ENCODE measurements at regions not wholly inside any gene's neighbourhood (a gene's known extent, or its start where the extent isn't known, plus 50 kb on each side); places are given as distances from the start of the nearest gene placed in this dataset.

GRCh38 chr7:12898004-12898403 is 210.6 kb downstream of the ARL4A start:
- no peaks in the 10 kb centered on the region for H3K36me3 ChIP-seq (ENCODE audit: control insufficient read depth in 2 of 2, insufficient read depth in 2 of 2, low read length in 1 of 2)
- TF ChIP-seq SREBF1 (IDR thresholded peaks at IDR 0.05; ENCODE audit: low read length) (no peak), FOXM1 (IDR thresholded peaks at IDR 0.05; ENCODE audit: low read depth, low read length) (no peak), SP1 (IDR thresholded peaks at IDR 0.05; ENCODE audit: low read depth, low read length) (no peak), SKIL (IDR thresholded peaks at IDR 0.05; ENCODE audit: low read depth, poor library complexity, severe bottlenecking) (no peak), TCF7 (IDR thresholded peaks at IDR 0.05; ENCODE audit: borderline replicate concordance) (no peak)
- no peak overlapping the region for H3K4me2 ChIP-seq (ENCODE audit: control insufficient read depth, insufficient read depth)
- intact Hi-C loops (cut with micrococcal nuclease; ENCODE audit: unreplicated experiment) (no loop called here), in situ Hi-C loops (cut with MboI) (no loop called here)
- H3K4me3 ChIP-seq, result no peak overlapping the region
- CTCF ChIA-PET, result no interaction called here
- H3K27me3 ChIP-seq (replicated peaks in 1 of 2; ENCODE audit: control insufficient read depth in 2 of 2, insufficient read depth in 2 of 2, low read length in 1 of 2), result no peaks in the 10 kb centered on the region
- POLR2A ChIA-PET, result no interaction called here
- RAD21 ChIA-PET (ENCODE audit: unreplicated experiment), result no interaction called here
- FAIRE-seq (no peak), DNase-seq (ENCODE audit: low read depth, low spot score) (no peak), ATAC-seq (no peak)
- no peaks in the 10 kb centered on the region for H4K20me1 ChIP-seq (ENCODE audit: control insufficient read depth, insufficient read depth)
- H3K9ac ChIP-seq (ENCODE audit: control insufficient read depth, insufficient read depth, low read length), result no peak overlapping the region
- H3K9me3 ChIP-seq (replicated peaks; ENCODE audit: control insufficient read depth, insufficient read depth, low read length), result no peaks in the 10 kb centered on the region
- H3K79me2 ChIP-seq (ENCODE audit: control insufficient read depth, insufficient read depth, low read length), result no peaks in the 10 kb centered on the region
- 42% methylated on average over 2 of the region's 2 CpGs for WGBS (ENCODE audit: insufficient coverage, insufficient replicate concordance, low lambda C conversion rate, missing lambda C conversion rate)
- H3K4me1 ChIP-seq (ENCODE audit: control insufficient read depth, insufficient read depth, low read length), result no peaks in the 10 kb centered on the region
- H3K27ac ChIP-seq (ENCODE audit: control insufficient read depth, insufficient read depth), result no peak overlapping the region
- SMC1A ChIA-PET (ENCODE audit: uncharacterized antibody, unreplicated experiment), result no interaction called here
- BruUV-seq (replicated peaks), result no TSS peak
- no peak overlapping the region for H2AFZ ChIP-seq (ENCODE audit: control insufficient read depth, low read depth, low read length)

- no peak overlapping the region for H2AFZ ChIP-seq (ENCODE audit: control insufficient read depth, low read depth, low read length)
- no peak overlapping the region for H3K4me3 ChIP-seq
- CTCF ChIA-PET, result interaction anchor here (0.5 kb wide), 1 partner anchor 9 kb away, joined by 3 read pairs; no protein-coding TSS in a partner anchor
- POLR2A ChIA-PET, result no interaction called here
- no TSS peak for BruUV-seq (replicated peaks)
- H4K20me1 ChIP-seq (ENCODE audit: control insufficient read depth, insufficient read depth), result no peaks in the 10 kb centered on the region
- intact Hi-C loops (cut with micrococcal nuclease; ENCODE audit: unreplicated experiment), result no loop called here
- H3K36me3 ChIP-seq (ENCODE audit: control insufficient read depth in 2 of 2, insufficient read depth in 2 of 2, low read length in 1 of 2), result no peaks in the 10 kb centered on the region
- DNase-seq (ENCODE audit: low read depth, low spot score) (no peak), ATAC-seq (no peak), FAIRE-seq (no peak)
- WGBS (ENCODE audit: insufficient coverage, insufficient replicate concordance, low lambda C conversion rate, missing lambda C conversion rate), result 58% methylated on average over 3 of the region's 3 CpGs
- RAD21 ChIA-PET (ENCODE audit: unreplicated experiment), result no interaction called here
- TF ChIP-seq SP1 (IDR thresholded peaks at IDR 0.05; ENCODE audit: low read depth, low read length) (no peak), ZNF622 (IDR thresholded peaks at IDR 0.05) (no peak), ATF3 (IDR thresholded peaks at IDR 0.05; ENCODE audit: borderline replicate concordance, extremely low read depth, low read depth, low read length) (no peak), ZBED1 (IDR thresholded peaks at IDR 0.05; ENCODE audit: borderline replicate concordance) (no peak), CBFB (IDR thresholded peaks at IDR 0.05; ENCODE audit: low read depth) (no peak), FOXK2 (IDR thresholded peaks at IDR 0.05) (no peak), NFYA (IDR thresholded peaks at IDR 0.05; ENCODE audit: borderline replicate concordance, low read depth, low read length) (no peak), NFXL1 (IDR thresholded peaks at IDR 0.05; ENCODE audit: borderline replicate concordance) (no peak), STAT1 (conservative IDR thresholded peaks at IDR 0.05) (no peak), IRF5 (IDR thresholded peaks at IDR 0.05; ENCODE audit: borderline replicate concordance) (no peak), ZSCAN29 (IDR thresholded peaks at IDR 0.05) (no peak), E2F4 (IDR thresholded peaks at IDR 0.05; ENCODE audit: low read depth, low read length) (no peak)
- no peaks in the 10 kb centered on the region for H3K9me3 ChIP-seq (replicated peaks; ENCODE audit: control insufficient read depth, insufficient read depth, low read length)
- H3K4me1 ChIP-seq (ENCODE audit: control insufficient read depth, insufficient read depth, low read length), result no peaks in the 10 kb centered on the region
- no peak overlapping the region for H3K27ac ChIP-seq (ENCODE audit: control insufficient read depth, insufficient read depth)
- H3K79me2 ChIP-seq (ENCODE audit: control insufficient read depth, insufficient read depth, low read length), result no peaks in the 10 kb centered on the region
- no peak overlapping the region for H3K9ac ChIP-seq (ENCODE audit: control insufficient read depth, insufficient read depth, low read length)
- in situ Hi-C loops (cut with MboI), result no loop called here
- H3K27me3 ChIP-seq (replicated peaks in 1 of 2; ENCODE audit: control insufficient read depth in 2 of 2, insufficient read depth in 2 of 2, low read length in 1 of 2), result no peaks in the 10 kb centered on the region
- H3K4me2 ChIP-seq (ENCODE audit: control insufficient read depth, insufficient read depth), result no peak overlapping the region
- SMC1A ChIA-PET (ENCODE audit: uncharacterized antibody, unreplicated experiment), result no interaction called here
Measured at GRCh38 chr7:12898620-12899019, 211.2 kb downstream of the ARL4A start.

Data from GM12878 (cell line).